GM19452 (cell line): ENCODE measurements at regions not wholly inside any gene's neighbourhood (a gene's known extent, or its start where the extent isn't known, plus 50 kb on each side); places are given as distances from the start of the nearest gene placed in this dataset.
"Not testable (repeated sequence)": the region's sequence is repeated elsewhere in the genome, so short reads cannot be mapped to it uniquely, and the experiment has no call there.

ENCODE experiments used
- ATAC-seq: cut with Tn5 transposase; IDR thresholded peaks from one replicate; pipeline ENCODE4 v1.9.1; 2021; ENCODE audit not compliant: unreplicated experiment

DNA sequence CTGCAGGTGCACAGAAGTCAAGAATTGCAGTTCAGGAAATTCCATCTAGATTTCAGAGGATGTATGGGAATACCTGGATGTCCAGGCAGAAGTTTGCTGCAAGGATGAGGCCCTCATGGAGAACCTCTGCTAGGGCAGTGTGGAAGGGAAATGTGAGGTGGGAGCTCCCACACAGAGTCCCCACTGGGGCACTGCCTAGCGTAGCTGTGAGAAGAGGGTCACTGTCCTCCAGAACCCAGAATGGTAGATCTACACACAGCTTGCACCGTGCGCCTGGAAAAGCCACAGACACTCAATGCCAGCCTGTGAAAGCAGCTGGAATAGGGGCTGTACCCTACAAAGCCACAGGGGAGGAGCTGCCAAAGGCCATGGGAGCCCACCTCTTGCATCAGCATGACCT lies 681.4 kb downstream of the EPHA7 start:
- no peak for ATAC-seq

DNA sequence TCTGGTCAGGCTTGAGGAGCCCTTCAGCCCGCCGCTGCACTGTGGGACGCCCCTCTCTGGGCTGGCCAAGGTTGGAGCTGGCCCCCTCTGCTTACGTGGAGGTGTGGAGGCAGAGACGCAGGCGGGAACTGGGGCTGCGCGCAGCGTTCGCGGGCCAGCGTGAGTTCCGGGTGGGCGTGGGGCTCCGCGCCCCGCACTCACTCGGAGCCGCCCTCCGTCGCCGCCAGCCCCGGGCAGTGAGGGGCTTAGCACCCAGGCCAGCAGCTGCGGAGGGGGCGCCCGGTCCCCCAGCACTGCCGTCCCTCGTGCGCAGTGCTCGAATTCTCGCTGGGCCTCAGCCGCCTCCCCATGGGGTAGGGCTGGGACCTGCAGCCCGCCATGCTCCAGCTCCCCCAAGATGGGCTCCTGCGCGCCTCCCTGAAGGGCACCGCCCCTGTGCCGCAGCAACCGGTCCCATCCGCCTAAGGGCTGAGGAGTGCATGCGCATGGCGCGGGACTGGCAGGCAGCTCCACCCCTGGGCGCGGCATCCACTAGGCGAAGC lies 695.9 kb downstream of the EPHA7 start:
- ATAC-seq = no peak

DNA sequence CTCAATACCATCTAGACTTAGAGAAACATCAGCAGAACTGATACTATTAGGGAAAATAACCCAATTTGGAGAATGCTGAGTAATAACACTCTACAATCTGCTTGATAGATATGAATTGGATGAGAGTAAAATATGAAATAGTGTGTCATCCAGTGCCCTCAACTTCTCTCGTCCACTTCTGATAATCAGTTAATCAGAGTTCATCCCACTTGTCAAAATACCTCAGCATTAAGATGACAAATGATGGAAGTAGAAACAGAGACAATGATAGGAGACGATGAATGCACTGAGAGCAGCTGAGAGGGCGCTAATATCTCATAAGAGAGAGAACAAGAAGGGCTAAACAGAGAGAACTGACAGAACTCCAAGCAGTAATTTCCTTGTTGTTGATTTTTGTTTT lies 699.6 kb downstream of the EPHA7 start:
- no peak for ATAC-seq

DNA sequence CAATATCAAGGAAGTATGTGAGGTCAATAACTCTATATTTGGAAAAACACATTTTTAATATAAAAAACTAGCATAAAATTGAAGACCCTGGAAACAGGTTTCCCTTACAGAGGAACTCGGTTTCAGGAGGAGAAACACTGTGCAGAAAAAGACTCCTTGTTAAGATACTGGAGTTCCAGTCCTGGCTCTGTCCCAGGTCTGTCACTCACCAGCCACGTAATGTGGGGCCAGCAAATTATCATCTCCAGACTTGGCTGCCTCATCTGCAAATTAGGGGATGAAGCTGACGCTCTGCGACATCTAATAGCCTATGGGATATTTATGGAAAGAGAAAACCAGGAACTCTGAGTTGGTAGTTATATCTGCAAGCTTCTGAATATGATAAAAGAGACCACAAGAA lies 702.7 kb downstream of the EPHA7 start:
- ATAC-seq = no peak

DNA sequence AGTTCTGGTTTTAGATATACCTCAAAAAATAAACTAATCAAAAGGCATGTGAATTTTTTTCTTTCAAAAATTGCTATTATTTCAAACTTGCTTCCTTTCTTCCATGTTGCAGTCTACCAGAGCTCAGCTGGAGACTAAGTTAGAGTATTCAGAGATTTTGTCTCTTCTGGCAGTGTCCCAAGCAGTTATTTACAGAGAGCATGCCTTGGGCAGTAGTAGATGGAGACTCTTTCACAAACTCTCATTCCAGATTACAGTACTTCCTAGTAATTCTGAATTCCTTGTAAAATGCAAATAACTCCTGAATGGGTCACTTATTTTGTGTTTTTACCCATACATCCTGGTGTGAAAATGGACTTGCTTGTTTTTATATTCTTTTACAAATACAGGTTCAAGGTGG lies 703.4 kb downstream of the EPHA7 start:
- no peak for ATAC-seq

DNA sequence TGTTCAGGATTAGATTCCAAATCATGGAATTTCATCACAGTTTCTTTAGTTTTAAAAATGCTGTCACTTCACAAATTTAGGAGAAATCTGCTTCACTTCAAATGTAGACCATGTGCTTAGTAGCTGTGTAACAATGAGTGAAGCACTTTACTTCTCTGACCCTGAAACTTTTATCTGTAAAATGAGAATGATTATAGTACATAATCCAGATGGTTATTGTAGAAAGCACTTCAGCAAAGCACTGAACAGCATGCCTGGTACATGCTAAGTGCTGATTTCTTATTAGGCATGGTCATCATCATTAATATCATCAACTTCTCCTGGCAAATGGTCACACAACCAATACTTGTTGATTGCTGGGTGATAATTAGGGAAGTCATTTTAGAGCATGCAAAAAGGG lies 705.0 kb downstream of the EPHA7 start:
- no peak for ATAC-seq

DNA sequence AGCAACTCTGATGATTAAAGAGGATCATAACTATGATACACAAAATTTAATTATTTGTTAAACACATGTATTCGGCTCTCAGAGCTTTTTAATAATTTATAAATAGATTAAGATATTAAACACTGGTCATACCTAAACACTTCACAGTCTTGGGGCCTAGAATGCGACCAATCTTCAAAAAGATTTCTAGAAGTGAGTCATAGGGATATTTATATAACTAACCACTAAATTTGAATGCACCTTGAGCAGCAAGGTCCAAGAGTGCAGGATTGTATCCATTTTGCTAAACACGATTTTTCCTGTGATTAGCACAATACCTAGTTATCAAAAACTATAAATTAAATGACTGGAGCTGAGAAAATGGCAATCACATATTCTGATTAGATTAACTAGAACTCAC lies 709.3 kb downstream of the EPHA7 start:
- no peak for ATAC-seq

DNA sequence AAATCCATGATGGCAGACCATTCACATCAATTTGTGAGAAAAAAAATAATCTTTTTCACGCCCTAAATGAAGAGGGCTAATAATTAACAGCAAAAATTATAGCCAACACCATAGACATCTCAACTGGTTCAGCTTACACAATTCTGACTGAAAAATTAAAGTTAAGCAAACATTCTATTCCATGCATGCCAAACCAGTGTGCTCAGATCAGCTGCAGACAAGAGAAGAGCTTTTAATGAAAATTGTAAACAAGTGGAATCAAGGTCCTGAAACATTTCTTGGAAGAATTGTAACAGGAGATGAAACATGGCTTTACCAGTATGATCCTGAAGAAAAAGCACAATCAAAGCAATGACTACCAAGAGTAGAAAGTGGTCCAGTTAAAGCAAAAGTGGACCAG lies 710.4 kb downstream of the EPHA7 start:
- ATAC-seq = no peak

DNA sequence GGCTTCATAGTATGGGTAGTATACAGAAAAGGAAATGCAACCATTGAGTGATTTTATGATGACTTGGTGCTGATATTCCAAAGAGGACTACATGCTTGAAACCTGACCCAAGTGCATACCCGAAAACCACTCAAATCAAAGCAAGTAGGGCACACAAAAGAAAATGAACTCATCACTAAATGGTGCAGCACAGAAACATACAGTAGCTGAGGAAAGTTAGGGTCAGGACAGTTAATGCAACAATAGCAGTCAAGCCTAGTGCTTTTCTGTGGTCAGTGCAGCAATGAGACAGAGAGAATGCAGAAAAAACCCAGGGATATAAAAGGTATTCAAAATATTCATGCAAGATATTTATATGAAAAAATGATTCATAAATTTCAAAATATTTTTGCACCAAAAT lies 711.1 kb downstream of the EPHA7 start:
- ATAC-seq = no peak

DNA sequence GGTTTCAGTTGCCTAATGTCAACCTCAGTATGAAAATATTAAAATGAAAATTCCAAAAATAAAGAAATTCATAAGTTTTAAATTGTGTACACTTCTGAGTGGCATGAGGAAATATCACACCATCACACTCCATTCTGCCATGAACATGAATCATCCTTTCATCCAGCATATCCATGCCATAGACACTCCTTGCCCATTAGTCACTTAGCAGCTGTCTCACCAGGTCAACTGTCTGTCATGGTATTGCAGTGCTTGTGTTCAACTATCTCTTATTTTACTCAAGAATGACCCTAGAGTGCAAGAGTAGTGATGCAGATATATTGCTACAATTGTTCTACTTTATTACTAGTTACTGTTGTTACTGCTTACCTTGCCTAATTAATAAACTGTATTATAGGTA lies 712.4 kb downstream of the EPHA7 start:
- ATAC-seq = no peak

DNA sequence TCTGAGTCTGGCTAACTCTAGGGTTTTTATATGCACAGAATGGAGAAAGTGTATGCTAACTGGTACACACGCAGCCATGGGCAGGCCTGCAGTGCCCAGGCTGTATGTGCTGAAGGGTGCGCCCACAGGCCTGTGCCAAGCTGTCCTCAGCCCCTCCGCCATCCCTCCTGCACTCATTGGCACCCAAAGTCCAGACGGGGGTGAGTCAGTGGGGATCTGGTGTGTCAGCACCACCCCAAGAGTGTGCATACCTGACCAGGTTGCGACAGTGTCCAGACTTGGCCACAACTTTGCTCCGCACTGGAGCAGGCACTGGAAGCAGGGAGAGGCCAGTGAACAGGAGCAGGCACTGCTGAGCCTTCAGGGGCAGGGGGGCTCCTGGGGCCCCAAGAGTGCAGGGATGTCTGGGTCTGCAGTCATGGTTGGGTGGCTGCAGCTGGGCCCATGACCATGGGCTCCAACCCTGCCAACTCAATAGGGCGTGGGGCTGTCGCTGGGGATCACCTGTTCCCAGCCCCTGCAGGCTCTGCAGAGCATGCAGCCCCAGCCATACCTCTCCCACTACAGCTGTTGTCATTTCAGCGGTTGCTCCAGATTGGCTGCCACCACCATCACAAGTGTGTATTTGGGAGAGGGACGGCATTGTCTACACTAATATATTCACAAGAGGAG lies 717.8 kb downstream of the EPHA7 start:
- ATAC-seq = no peak

DNA sequence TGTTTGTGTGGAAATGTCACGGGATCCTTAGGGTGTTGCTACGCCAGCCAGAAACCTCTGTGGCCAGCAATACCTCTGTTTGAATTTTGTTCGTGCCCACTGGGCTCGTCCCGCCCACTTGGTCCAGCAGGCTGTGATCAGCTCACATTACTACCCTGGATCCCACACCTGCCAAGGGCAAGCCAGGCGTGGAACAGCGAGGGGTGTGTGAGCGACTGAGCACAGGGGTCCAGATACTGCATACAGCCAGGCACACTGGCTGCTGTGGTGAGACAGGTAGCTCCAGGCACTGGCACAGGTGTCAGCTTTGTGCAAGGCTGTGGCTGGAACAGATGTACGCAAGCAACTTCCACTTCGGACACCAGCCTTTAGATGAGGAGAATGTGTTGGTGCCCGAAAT lies 718.9 kb downstream of the EPHA7 start:
- no peak for ATAC-seq

DNA sequence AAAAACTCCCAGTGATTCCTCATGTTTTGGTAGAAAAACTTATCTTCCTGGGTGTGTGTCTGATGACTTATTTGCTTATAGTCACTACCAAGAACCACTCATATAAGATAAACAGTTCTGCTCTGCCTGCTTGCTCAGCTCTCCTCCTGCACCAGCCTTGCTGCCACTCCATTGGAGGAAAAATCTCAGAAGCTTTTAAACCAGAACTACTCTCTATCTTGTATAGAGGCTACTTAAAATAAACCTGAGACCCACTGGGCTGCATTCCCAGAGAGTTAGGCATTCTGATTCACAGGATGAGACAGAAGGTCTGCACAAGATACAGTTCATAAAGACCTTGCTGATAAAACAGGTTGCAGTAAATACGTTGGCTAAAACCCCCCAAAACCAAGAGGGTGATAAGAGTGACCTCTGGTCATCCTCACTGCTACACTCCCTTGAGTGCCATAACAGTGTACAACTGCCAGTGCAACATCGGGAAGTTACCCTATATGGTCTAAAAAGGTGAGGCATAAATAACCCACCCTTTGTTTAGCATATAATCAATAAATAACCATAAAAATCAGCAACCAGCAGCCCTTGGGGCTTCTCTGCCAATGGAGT lies 728.3 kb downstream of the EPHA7 start:
- ATAC-seq = no peak

DNA sequence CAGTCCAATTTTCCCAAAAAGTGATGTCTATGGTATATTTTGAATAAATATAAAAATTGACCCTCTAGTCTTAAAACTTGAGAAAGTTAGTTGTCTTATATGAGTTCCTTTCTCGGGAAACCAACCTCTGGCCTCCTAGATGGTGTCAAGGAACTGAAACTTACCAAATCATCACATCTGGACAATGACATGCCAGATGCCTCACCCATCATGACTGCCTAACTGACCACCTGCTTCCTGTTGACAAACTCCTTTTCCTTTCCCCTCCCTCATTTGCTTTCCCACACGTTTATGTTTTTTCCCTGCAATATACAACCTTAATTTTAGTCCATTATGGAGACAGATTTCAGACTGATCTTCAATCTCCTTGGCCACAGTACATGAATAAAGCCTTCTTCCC lies 731.0 kb downstream of the EPHA7 start:
- no peak for ATAC-seq

DNA sequence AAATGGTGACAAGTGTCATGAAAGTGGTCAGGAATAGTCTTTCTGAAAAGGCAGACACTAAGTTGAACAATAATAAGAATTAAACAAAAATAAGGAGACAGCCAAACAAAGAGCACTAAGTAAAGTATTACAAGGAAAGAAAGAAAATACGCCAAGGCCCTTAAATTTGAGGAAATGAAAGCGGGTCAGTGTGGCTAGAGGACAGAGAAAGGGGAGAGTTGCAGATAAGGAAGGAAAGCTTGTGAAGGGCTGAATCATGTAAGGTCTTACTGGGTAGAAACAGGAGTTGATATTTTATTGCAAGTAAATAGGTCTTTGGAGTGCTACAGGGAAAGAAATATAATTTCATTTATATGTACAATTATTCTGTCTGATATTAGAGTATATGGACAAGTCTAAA lies 732.1 kb downstream of the EPHA7 start:
- no peak for ATAC-seq

DNA sequence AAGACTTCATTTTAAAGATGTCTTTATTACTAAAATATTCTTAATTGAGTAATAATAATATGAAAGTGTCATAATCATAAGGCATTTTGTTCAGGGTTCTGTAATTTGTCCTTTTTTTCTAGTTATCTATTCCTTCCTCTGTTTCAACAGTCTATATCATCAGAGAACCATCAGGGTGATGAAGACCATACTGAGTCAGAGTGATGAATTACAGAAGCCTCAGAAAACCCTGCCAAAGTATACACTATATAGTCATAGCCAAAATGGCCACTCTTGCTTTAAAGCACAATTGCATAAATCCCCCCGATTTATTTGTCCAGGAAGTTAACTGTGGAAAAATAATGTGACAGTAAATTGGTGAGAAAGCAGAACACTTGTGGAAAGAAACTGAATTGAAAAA lies 735.0 kb downstream of the EPHA7 start:
- ATAC-seq = no peak

DNA sequence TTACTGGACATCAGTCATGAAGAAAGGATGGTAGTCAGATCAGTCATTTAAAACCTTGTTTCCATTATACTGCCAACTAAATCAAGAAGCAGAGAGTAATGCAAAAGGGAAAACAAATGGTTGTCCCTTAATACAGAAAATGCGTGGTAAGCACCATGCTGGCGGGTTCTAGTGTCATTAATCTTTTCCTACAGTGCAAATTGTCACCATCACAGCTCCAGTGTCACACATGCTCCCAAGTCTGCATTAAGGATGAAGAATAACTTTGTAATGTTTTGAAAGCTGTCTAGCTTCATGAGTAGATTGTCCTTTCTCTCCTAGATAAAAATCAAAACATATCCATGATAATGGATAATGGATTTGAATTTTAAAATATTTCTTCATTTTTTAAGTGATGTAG lies 735.6 kb downstream of the EPHA7 start:
- ATAC-seq = no peak

DNA sequence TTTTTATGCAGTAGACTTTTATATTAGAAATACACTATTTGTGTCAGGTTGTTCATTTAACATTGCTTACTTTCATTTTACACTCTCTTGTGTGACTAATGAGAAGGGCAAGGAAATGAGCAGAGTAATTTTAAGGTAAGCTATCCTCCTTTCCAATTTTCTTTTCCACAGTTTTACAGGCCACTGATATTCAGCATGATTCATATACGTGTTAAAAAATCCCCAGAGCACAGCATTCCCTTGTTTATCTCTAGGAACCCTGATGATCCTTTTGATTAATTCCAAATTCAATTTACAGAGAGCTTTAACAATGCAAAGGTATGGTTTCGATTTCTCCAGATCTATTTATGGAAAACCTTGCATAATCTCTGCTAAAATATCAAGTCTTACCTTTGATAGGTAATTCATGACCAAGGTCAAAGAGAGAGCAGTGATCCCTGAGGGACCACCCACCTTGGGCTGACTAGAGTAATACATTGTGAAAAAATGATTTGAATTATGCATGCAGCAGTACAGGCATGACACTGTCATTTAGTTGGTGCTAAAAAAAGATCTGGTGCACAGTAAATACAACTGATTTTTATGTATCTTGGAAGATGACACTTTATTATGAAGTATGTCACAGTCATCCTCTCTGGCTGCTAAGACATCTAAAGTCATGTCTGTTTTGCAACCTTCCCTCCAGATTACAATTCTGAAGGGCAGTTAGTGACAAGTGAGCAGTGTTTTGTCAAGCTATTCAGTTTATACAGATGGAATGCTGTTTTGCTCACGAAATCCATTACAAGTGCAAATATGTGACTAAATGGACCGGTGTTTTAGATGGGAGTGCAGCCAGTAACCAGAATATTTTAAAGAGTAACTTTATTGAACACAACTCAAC lies 736.6 kb downstream of the EPHA7 start:
- ATAC-seq = no peak

DNA sequence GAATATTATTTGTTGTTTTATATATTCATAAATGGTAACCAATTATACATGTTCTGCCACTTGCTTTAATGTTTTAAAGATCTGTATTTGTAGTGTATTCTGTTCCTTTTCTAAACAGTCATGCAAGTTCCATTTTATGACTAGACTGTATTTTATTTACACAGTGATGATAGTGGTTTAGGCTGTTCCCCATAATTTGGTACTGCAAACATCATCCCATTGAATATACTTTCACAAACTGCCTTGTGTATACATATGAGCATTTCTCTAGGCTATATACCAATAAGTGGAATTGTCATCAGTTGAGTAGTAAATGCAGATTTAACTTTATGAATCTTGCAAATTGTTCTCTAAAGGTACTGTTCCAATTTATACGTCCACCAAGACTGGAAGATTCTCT lies 738.0 kb downstream of the EPHA7 start:
- no peak for ATAC-seq

DNA sequence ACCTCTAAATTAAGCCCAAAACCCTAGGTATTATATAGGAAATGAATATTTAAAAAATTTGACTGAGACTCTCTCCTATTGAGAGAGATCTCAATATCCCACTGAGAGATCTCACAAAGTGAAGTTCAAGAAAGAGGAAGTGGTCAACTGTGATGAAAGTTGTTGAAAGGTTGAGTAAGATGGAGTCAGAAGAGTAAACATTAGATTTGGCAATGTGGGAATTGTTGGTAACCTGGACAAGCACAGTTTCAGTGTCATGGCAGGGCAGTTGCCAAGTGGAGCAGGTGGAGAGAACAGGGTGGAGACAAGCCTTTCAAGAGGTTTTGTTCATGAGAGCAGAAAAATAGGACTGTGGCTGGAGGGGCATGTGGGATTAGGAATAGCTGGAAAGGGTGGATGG lies 747.9 kb downstream of the EPHA7 start:
- ATAC-seq = not testable (repeated sequence)

DNA sequence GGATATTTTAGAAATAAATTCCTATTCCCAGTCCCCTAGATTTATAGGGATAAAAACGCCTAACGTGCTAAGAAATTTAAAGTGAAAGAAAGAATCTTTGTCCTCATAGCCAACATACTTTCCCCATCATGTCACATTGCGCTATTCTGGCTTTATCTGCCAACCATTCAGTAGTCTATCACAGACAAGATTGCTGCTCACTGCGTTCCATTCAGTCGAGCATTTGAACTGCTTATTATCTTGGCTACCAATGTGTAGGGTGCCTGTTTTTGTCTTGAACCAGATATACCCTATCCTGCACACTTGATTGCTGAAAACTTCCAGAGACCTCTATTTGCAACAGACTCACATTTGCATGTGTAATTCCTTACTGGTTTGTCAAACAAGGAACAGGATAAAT lies 751.5 kb downstream of the EPHA7 start:
- no peak for ATAC-seq
